GM19351 (cell line): ENCODE measurements at regions not wholly inside any gene's neighbourhood (a gene's known extent, or its start where the extent isn't known, plus 50 kb on each side); places are given as distances from the start of the nearest gene placed in this dataset.

Experiments
- ATAC-seq: cut with Tn5 transposase; IDR thresholded peaks from one replicate; pipeline ENCODE4 v1.9.1; 2021; ENCODE audit warnings: mild to moderate bottlenecking, moderate library complexity; ENCODE audit not compliant: unreplicated experiment

GRCh38 chr5:133831491-133832224 is 136.8 kb downstream of the C5orf15 start:
- ATAC-seq = no peak

- no peak for ATAC-seq
Measured at GRCh38 chr5:133830911-133831310, 137.5 kb downstream of the C5orf15 start.

GRCh38 chr5:133830281-133830680 is 138.1 kb downstream of the C5orf15 start:
- no peak for ATAC-seq

GRCh38 chr5:133829786-133830185 is 138.6 kb downstream of the C5orf15 start:
- no peak for ATAC-seq

GRCh38 chr5:133828722-133829121 is 139.7 kb downstream of the C5orf15 start:
- no peak for ATAC-seq

GRCh38 chr5:133827830-133828229 is 140.6 kb downstream of the C5orf15 start:
- no peak for ATAC-seq

GRCh38 chr5:133827011-133827410 is 141.4 kb downstream of the C5orf15 start:
- no peak for ATAC-seq

- ATAC-seq = no peak
Measured at GRCh38 chr5:133825631-133826289, 142.7 kb downstream of the C5orf15 start.

GRCh38 chr5:133824661-133825254 is 143.7 kb downstream of the C5orf15 start:
- ATAC-seq = peak; percentile 83

GRCh38 chr5:133821889-133822288 is 146.5 kb downstream of the C5orf15 start:
- no peak for ATAC-seq

- no peak for ATAC-seq
Measured at GRCh38 chr5:133821311-133821741, 147.1 kb downstream of the C5orf15 start.

GRCh38 chr5:133820507-133820906 is 147.9 kb downstream of the C5orf15 start:
- ATAC-seq = no peak

GRCh38 chr5:133819977-133820471 is 148.4 kb downstream of the C5orf15 start:
- no peak for ATAC-seq

- no peak for ATAC-seq
Measured at GRCh38 chr5:133818869-133819600, 149.4 kb downstream of the C5orf15 start.

- no peak for ATAC-seq
Measured at GRCh38 chr5:133818031-133818431, 150.4 kb downstream of the C5orf15 start.

- no peak for ATAC-seq
Measured at GRCh38 chr5:133817456-133817855, 151.0 kb downstream of the C5orf15 start.

- ATAC-seq = no peak
Measured at GRCh38 chr5:133816791-133817190, 151.6 kb downstream of the C5orf15 start.

GRCh38 chr5:133814152-133814551 is 154.3 kb downstream of the C5orf15 start:
- ATAC-seq = no peak

GRCh38 chr5:133811168-133811567 is 157.3 kb downstream of the C5orf15 start:
- no peak for ATAC-seq

GRCh38 chr5:133809801-133810200 is 158.6 kb downstream of the C5orf15 start:
- ATAC-seq = no peak

- ATAC-seq = no peak
Measured at GRCh38 chr5:133807348-133807747, 161.1 kb downstream of the C5orf15 start.
